GM18951 (cell line): ENCODE measurements at regions not wholly inside any gene's neighbourhood (a gene's known extent, or its start where the extent isn't known, plus 50 kb on each side); places are given as distances from the start of the nearest gene placed in this dataset.

ENCODE experiments used
- POLR2A ChIP-seq: IDR thresholded peaks from 4 replicates; pipeline ENCODE4 v1.6.1; 2011; ENCODE audit warnings: mild to moderate bottlenecking; ENCODE audit not compliant: insufficient read length, insufficient read depth; ENCODE audit errors: extremely low read depth
- in situ Hi-C: fragments of 300-500 bp; cut with MboI; formaldehyde crosslinking; loops from one replicate; pipeline ENCODE4 v1.12.0; 2022; ENCODE audit warnings: low sequenced_read_pairs, mixed read lengths, inconsistent platforms; ENCODE audit not compliant: unreplicated experiment

DNA sequence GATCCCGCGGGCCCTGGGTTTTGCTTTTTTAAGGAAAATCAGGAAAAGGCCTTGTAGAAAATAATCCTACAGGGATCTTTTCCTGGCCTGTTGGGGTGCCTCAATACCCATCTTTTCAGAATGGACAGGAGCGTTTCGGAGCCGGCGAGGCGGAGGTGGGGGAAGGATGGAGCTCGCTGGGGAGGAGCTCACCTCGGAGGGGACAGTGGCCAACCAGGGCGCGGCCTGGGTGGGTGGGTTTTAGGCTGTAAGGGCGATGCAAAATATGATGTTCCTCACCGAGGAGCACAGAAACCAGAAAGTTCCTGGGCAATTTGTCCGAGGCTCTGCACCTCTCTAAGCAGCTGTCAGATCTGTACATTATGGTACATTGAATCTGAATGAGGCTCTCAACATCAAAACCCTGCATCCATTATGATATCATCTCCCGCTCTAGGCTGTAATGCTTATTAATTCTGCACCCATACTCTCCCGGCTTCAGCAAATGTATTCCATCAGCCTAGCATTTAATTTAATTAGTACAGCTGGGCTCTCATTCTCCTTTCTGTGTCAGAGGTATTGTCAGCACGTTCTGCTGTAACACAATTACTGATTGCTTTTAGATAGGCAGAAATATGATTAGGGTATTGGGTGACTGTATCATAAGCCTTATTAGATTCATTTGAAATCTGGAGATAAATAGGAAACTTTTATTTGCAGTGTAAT lies 90.3 kb upstream of the SOX1 start:
- TF ChIP-seq POLR2A: no peak
- in situ Hi-C loops: no loop called here

DNA sequence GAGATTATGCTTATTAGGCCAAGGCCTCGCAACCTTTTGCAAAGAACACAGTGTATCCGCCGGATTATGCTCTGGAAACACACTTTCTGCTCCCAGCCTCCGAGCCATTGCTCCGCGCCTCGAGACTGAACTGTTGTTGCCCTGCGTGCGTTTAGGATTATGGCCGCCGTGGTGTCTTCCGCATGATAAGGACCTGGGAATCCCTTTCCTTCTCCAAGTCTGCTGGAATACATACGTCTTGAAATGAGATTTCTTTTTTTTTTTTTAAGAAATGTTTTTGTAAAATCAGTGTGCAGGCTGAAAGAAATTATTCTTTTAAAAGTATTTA lies 89.8 kb upstream of the SOX1 start:
- in situ Hi-C loops: no loop called here
- no peak for TF ChIP-seq POLR2A

DNA sequence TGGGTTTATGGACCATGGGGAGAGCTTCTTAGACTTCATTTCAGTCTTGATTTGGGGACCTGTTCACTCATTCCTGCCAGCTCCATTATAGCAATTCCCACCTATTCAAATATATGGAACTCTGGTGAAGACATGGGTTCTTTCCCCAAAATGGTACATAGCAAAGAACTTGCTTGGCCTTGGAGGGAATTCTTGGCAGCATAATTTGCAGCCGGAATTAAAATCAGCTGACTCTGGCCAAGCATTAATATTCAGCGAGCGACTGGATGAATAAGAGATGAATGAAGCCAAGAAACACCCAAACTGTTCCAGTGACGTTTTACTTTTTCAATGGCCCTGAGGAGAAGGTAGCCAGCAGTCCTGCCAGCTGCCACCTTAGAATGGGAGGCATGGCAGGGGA lies 88.4 kb upstream of the SOX1 start:
- in situ Hi-C loops: no loop called here
- no peak for TF ChIP-seq POLR2A

DNA sequence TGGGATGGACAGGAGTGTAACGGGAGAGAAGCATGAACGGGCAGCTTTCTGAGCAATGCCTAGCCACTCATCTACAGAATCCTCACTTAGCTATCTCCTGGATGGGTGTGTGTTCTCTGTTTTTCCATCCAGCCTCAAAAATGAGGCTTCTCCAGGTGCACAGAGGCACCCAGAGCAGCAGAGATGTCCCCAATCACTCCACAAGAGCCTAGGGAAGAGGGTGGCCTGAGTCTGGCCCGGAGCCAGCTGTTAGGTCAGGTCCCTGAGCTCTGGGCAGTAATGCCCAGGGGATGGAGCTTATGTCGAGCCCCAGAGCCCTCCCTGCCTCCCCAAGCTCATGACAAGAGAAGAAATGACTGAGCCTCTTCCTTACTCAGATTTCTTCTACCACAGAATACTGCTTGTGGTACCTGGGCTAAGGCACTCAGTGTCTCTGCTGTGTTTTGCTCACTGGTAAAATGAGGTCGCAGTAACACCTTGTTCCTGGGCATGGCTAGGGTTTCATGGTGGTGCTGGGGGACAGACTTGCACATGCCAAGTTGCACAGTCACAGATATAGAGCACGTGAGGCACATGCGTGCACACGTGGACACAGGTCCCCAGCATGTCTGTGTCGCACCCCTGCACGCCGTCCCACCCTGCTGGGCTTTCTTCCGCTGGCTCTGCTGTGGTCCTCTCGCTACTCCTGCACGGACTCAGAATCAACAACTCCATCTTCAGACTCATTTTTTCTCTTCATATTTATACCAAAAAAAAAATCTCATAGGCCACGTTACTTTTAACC lies 86.6 kb upstream of the SOX1 start:
- in situ Hi-C loops: no loop called here
- no peak for TF ChIP-seq POLR2A

DNA sequence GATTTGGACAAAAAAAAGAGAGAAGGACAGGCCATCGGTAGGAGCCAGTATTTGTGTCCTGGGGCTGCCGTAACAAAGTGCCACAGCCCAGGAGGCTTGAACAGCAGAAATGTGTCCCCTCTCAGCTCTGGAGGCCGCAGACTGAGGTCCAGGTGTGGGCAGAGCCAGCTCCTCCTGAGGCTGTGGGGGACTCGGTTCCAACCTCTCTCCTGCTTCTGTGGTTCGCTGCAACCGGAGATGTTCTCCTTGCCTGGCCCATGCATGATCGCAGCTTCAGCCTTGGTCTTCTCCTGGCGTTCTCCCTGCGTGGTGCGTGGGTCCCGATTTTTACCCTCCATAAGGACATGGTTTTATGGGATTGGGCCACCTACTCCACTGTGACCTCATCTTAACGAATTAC lies 85.9 kb upstream of the SOX1 start:
- in situ Hi-C loops: no loop called here
- no peak for TF ChIP-seq POLR2A

DNA sequence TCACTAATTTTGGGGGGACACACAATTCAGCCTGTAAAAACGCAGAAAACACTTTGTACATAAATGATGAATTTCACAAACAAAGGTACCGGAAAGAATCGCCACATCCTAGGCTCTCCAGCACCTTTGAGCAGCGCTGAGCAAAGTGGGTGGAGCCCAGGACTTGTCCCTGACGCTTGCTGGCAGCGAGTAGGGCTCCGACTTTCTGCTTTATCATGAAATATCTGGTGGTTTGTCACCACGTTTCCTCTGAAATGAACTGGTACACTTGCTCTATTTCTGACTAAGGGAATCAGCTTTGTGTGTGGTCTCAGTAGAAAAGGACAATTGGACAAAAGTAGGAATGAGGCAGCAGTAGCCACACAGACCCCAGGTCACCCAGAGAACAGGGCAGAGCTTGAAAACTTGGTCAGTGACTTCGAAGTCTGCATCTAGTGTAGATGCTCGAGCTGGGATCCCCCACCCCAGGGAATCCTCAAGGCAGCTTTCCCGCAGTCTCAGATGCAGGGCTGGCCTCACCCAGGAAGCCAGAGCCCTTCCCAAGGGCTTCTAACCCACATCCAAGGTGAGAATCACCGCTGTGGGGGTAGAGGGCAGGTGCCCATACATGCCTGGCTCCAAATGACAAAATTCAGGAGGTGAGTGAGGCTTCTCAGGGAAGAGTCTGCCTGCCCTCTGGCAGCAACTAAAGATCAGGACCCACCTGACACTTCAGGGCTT lies 85.3 kb upstream of the SOX1 start:
- in situ Hi-C loops: no loop called here

DNA sequence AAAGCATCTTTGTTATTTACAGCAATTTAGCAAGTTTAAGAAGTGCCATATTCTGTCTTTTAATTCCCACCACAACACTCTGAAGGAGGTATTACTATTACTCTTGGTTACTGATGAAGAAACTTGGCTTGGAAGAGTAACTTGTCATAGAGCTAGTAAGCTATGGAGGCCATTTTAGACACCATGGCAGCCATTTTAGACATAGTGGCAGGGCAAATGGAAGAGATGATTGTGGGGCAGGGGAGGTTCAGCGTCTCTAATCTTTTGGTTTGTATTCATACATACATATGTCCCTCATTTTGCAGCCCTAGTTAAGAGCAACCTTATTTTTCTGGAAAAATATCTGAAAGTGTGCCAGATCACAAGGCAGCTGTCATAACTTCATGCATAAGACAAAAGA lies 82.6 kb upstream of the SOX1 start:
- no peak for TF ChIP-seq POLR2A
- in situ Hi-C loops: no loop called here

More for the DNA sequence above, 85.3 kb upstream of the SOX1 start:
- no peak for TF ChIP-seq POLR2A

DNA sequence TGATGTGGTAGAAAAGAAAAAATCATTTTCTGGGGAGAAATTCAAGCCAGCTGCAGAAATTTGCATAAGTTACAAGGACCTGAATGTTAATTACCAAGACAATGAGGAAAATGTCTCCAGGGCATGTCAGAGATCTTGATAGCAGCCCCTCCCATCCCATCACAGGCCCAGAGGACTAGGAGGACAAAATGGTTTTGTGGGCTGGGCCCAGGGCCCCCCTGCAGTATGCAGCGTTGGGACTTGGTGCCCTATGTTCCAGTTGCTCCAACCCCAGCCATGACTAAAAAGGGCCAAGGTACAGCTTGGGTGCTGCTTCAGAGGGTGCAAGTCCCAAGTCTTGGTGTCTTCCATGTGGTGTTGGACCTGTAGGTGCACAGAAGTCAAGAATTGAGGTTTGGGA lies 76.6 kb upstream of the SOX1 start:
- no peak for TF ChIP-seq POLR2A
- in situ Hi-C loops: no loop called here

DNA sequence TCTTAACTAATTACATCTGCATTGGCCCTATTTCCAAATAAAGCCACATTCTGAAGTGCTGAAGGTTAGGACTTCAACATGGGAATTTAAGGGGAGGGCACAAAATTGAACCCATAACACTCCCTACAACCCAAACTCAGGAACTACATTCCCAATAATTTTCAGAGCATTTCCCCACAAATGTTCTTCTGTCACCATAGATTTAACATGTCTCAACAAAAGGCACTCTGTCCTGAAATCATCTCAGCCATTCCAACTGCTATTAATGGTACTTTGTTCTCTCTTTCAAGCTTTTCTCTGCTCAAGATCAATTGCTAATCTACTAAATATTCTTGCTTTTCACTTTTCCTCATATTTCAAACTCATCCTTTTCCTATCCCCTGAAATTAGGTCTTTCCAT lies 74.0 kb upstream of the SOX1 start:
- no peak for TF ChIP-seq POLR2A
- in situ Hi-C loops: no loop called here

DNA sequence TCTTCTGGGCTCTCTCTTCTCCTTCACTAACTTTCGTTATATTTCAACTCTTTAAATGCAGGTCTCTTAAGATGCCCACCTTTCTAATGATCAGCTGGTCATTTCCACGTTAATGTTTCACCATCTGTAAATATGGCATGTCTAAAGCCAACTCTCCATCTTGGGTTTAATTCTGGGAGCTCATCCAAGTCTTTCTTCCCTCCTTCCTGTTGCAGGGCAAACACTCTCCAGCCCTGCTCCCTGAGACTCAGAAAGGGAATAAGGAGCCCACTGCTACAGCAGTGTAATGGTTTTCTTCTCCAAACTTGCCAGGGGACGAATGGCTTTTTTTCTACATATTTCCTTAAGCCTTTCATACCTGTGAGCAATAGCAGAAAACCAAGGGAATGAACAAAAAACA lies 73.3 kb upstream of the SOX1 start:
- in situ Hi-C loops: no loop called here
- no peak for TF ChIP-seq POLR2A

DNA sequence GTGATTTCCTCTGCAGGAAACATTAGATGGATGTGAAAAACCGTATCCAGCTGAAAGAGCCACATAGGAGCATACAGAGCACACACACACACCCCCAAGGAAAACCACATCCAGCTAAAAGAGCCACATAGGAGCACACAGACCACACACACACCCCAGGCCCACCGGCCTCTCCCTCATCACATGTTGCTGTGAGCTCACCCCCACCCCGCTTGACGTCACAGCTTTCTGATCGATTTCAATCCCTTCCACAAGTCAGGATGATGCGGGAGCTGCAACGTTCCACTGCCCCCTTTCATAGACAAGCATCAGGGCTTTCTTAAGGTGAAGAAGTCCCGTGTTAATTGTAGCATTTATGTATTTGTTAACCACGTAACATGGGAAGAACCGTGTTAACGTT lies 72.4 kb upstream of the SOX1 start:
- in situ Hi-C loops: no loop called here
- TF ChIP-seq POLR2A: no peak

DNA sequence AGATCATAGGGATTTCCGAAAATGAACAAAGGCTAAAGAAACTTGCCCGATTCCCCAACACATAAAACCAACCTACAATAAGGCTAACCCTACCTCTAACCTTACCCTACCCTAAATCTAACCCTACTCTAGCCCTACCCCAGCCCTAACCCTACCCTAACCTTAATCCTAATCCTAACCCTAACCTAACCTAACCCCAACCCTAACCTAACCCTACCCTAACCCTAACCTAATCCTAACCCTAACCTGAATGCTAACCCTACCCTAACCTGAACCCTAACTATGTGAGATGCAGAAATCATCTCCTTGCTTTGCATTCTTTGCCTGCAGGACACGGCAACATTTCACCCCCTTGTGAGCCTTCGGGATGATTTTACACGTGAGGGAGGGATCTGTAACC lies 67.6 kb upstream of the SOX1 start:
- TF ChIP-seq POLR2A: no peak
- in situ Hi-C loops: no loop called here

DNA sequence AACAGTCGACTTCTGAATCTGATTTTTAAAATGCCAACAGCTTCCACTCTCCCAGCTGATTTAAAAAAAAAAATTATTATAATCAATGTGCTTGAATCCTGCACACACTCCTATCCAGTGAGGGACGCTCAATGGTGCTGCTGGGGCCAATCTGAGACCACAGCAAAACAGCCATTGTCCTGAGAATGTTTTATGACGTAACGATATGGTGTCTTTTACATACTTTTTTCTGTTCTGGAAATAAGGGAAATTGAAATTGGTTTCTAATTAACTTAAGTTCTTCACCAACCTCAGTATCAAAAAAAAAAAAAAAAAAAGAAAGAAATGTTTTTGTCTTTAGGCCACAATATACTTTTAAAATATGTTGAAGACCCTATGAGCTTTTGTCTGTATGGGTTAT lies 66.1 kb upstream of the SOX1 start:
- TF ChIP-seq POLR2A: no peak
- in situ Hi-C loops: loop anchor here (10.0 kb wide), 1 partner anchor 754 kb away; no protein-coding TSS in a partner anchor

DNA sequence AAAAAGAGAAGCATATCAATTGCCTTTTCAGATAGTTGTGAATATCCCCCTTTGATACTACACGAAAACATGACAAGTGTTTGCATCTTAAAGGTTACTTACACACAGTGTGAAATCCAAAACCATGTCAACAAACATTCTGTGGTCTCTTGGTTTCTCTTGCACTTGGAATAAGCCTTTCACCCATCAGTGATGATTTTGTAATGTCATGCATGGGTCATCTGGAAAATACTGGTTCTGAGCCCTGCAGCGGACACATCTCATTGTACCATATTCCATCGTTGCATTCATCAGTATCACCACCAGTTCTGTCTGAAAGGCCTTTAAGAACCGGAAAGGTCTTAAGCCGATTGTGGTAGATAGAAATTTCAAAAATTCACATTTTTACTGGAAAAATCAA lies 65.4 kb upstream of the SOX1 start:
- in situ Hi-C loops: loop anchor here (10.0 kb wide), 1 partner anchor 753 kb away; no protein-coding TSS in a partner anchor
- TF ChIP-seq POLR2A: no peak
